K562 (cell line): ENCODE measurements at regions not wholly inside any gene's neighbourhood (a gene's known extent, or its start where the extent isn't known, plus 50 kb on each side); places are given as distances from the start of the nearest gene placed in this dataset.

Experiments
- ATAC-seq: fragments of 200-7000 bp; cut with Tn5 transposase; 3 replicates; pipeline ENCODE4 v1.9.1; 2020; ENCODE audit warnings: moderate library complexity
- BruUV-seq: library from RNA; stranded (reverse); fragments of 400-500 nt; replicated peaks from 2 replicates; lab custom pipeline; 2021; lab: Mats Ljungman, UMichigan
- CTCF ChIA-PET: fragments of 300-600 bp; formaldehyde crosslinking; extraction: SDS; loops from one replicate; lab custom pipeline; 2021; ENCODE audit warnings: low intra/inter-chr PET ratio; lab: Yijun Ruan, JAX
- POLR2A ChIA-PET: fragments of 300-600, 350-650 bp; sonication (Branson Sonifier 250); formaldehyde crosslinking; extraction: SDS; loops from one replicate; lab custom pipeline; 2021; ENCODE audit warnings: antibody characterized with exemption, inconsistent platforms; lab: Yijun Ruan, JAX
- DNase-seq, 4 experiments: peaks; one replicate each; pipeline versions ENCODE4 v3.0.0 to v3.0.0-alpha.2; 2011 to 2018; ENCODE audit warnings: low spot score in 3 of 4, mixed read lengths in 3 of 4; ENCODE audit errors: extremely low read depth in 1 of 4
- FAIRE-seq: peaks from 2 replicates; lab custom pipeline; 2011; peaks lifted over from hg19 to GRCh38; lab: Jason Lieb, UNC
- H2AFZ ChIP-seq: 2 replicates; pipeline ENCODE4 v1.6.0; 2011; ENCODE audit warnings: low read depth, low read length, control low read depth, inconsistent platforms
- H3K27ac ChIP-seq: fragments of 200-600 bp; 3 replicates; pipeline ENCODE4 v1.8.0; 2011; ENCODE audit warnings: low read depth, mild to moderate bottlenecking, control low read depth, inconsistent platforms, low read length, moderate library complexity, mixed read lengths; ENCODE audit errors: extremely low read depth
- H3K27me3 ChIP-seq, 2 experiments: fragments of 300-600 bp in 1 of 2; 2 replicates in 1 of 2; 3 replicates in 1 of 2; pipeline versions ENCODE4 v1.6.0 to v1.8.0; 2011; ENCODE audit warnings: inconsistent platforms in 2 of 2, low read length in 2 of 2, mild to moderate bottlenecking in 1 of 2, mixed read lengths in 1 of 2, moderate library complexity in 1 of 2; ENCODE audit not compliant: control insufficient read depth in 2 of 2, insufficient read depth in 2 of 2
- H3K36me3 ChIP-seq: fragments of 300-600 bp; 3 replicates; pipeline ENCODE4 v1.8.0; 2011; ENCODE audit warnings: mild to moderate bottlenecking, low read length, inconsistent platforms; ENCODE audit not compliant: control insufficient read depth, insufficient read depth
- H3K4me1 ChIP-seq, 2 experiments: fragments of 200-600 bp in 1 of 2; replicated peaks in 1 of 2; 2 replicates in 1 of 2; 3 replicates in 1 of 2; pipeline versions ENCODE4 v1.5.1 to v1.8.0; 2011; ENCODE audit warnings: inconsistent platforms in 2 of 2, low read length in 2 of 2, mild to moderate bottlenecking in 1 of 2, mixed read lengths in 1 of 2, moderate library complexity in 1 of 2; ENCODE audit not compliant: control insufficient read depth in 2 of 2, insufficient read depth in 2 of 2
- H3K4me2 ChIP-seq: 2 replicates; pipeline ENCODE4 v1.6.1; 2011; ENCODE audit warnings: low read length, control low read depth, inconsistent platforms, mixed read lengths; ENCODE audit not compliant: insufficient read depth
- H3K4me3 ChIP-seq: fragments of 200-600 bp; sonication (generic), shearing (Covaris generic); 2 replicates; pipeline ENCODE4 v1.5.1; 2016; ENCODE audit warnings: control low read depth, inconsistent platforms
- H3K79me2 ChIP-seq: fragments of 200-600 bp; 3 replicates; pipeline ENCODE4 v1.8.0; 2011; ENCODE audit warnings: low read length, inconsistent platforms; ENCODE audit not compliant: control insufficient read depth, insufficient read depth
- H3K9ac ChIP-seq, 2 experiments: 2 replicates each; pipeline versions ENCODE4 v1.6.0 to v1.6.1; 2011; ENCODE audit warnings: low read depth in 2 of 2, low read length in 2 of 2, control low read depth in 1 of 2, inconsistent platforms in 1 of 2, mild to moderate bottlenecking in 1 of 2, mixed read lengths in 1 of 2; ENCODE audit not compliant: insufficient read depth in 1 of 2
- H3K9me1 ChIP-seq: one replicate; pipeline ENCODE4 v1.6.0; 2011; ENCODE audit warnings: inconsistent platforms, mild to moderate bottlenecking, low read length, moderate library complexity; ENCODE audit not compliant: control insufficient read depth, insufficient read depth
- H3K9me3 ChIP-seq: replicated peaks from 2 replicates; pipeline ENCODE4 v1.5.1; 2011; ENCODE audit warnings: low read depth, low read length, inconsistent platforms; ENCODE audit not compliant: control insufficient read depth, insufficient read depth
- H4K20me1 ChIP-seq: replicated peaks from 2 replicates; pipeline ENCODE4 v1.6.1; 2011; ENCODE audit warnings: low read length, inconsistent platforms, mixed read lengths; ENCODE audit not compliant: control insufficient read depth, insufficient read depth
- E4F1 ChIP-seq: fragments of 250-450 bp; sonication (Bioruptor Pico); IDR thresholded peaks from 2 replicates; pipeline ENCODE4 v1.5.0; 2021; ENCODE audit warnings: mild to moderate bottlenecking, borderline replicate concordance
- SMAD3 ChIP-seq: fragments of 450-650 bp; formaldehyde crosslinking; conservative IDR thresholded peaks from 2 replicates; pipeline ENCODE4 v1.4.0; 2020; ENCODE audit warnings: mild to moderate bottlenecking
- SOX6 ChIP-seq: fragments of 450-650 bp; IDR thresholded peaks from 2 replicates; pipeline ENCODE4 v1.6.1; 2014; ENCODE audit warnings: mild to moderate bottlenecking
- ZNF584 ChIP-seq: fragments of 200-800 bp; sonication (Bioruptor generic); IDR thresholded peaks from 2 replicates; pipeline ENCODE4 v1.6.1; 2016; ENCODE audit warnings: low read depth, mild to moderate bottlenecking, missing genetic modification characterization, missing compliant biosample characterization
- WGBS: fragments of 100-300 bp; shearing (Covaris generic); methylation state at CpG from one replicate; pipeline ENCODE4 v1.1.6; 2016; ENCODE audit warnings: low coverage, mixed read lengths; ENCODE audit not compliant: insufficient coverage; ENCODE audit errors: missing lambda C conversion rate; 5-methylcytosine and 5-hydroxymethylcytosine counted together
- in situ Hi-C: fragments of 300-500 bp; cut with MboI; formaldehyde crosslinking; loops from 4 replicates; pipeline ENCODE4 v1.15.0; 2018; ENCODE audit warnings: inconsistent platforms, mixed read lengths
- intact Hi-C: fragments of 100-400 bp; cut with micrococcal nuclease; formaldehyde crosslinking; loops from 2 replicates; pipeline ENCODE4 v1.14.2; 2022
- TF ChIP-seq, protein P1 (sequence below): sonication (generic); formaldehyde crosslinking; IDR thresholded peaks from 2 replicates; pipeline ENCODE4 v1.8.1; 2023; ENCODE audit warnings: missing genetic modification reagents, mild to moderate bottlenecking, borderline replicate concordance

DNA sequence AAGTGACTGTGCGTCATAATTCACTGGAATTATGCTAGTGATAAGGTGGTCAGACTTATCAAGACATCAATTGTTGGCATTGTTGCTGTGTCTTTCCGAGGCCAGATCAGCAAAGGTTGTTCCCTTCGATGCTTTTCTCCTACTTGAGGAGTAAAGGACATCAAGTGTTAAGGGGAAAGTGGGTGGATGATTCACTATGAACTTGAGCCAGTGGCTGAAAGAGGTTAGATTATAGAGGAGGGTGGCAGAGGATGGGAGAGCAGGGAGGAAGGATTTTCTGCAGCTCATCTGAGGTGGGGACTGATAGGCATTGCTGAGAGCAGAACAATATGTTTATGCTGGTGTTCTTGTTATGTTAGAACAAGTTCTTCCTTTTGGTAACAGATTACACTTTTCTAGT is 131.4 kb upstream of the AGR3 start:
- no peaks in the 10 kb centered on the region for H3K79me2 ChIP-seq
- H3K27ac ChIP-seq = no peak overlapping the region
- ATAC-seq (no peak), FAIRE-seq (no peak), DNase-seq (no peak)
- no peaks in the 10 kb centered on the region for H3K27me3 ChIP-seq
- intact Hi-C loops = no loop called here
- H3K4me3 ChIP-seq = no peak overlapping the region
- H3K36me3 ChIP-seq = no peaks in the 10 kb centered on the region
- H2AFZ ChIP-seq = no peak overlapping the region
- H3K9ac ChIP-seq = no peak overlapping the region
- H3K4me2 ChIP-seq = no peak overlapping the region
- WGBS = 2% methylated on average over 3 of the region's 3 CpGs
- H3K9me1 ChIP-seq = no peaks in the 10 kb centered on the region
- no peaks in the 10 kb centered on the region for H4K20me1 ChIP-seq
- H3K4me1 ChIP-seq = no peaks in the 10 kb centered on the region
- H3K9me3 ChIP-seq = no peaks in the 10 kb centered on the region
- in situ Hi-C loops = no loop called here
- TF ChIP-seq SMAD3 (CRISPR knock-in tag) (no peak), ZNF584 (no peak), E4F1 (no peak), SOX6 (no peak)
- TF ChIP-seq, protein P1, sequence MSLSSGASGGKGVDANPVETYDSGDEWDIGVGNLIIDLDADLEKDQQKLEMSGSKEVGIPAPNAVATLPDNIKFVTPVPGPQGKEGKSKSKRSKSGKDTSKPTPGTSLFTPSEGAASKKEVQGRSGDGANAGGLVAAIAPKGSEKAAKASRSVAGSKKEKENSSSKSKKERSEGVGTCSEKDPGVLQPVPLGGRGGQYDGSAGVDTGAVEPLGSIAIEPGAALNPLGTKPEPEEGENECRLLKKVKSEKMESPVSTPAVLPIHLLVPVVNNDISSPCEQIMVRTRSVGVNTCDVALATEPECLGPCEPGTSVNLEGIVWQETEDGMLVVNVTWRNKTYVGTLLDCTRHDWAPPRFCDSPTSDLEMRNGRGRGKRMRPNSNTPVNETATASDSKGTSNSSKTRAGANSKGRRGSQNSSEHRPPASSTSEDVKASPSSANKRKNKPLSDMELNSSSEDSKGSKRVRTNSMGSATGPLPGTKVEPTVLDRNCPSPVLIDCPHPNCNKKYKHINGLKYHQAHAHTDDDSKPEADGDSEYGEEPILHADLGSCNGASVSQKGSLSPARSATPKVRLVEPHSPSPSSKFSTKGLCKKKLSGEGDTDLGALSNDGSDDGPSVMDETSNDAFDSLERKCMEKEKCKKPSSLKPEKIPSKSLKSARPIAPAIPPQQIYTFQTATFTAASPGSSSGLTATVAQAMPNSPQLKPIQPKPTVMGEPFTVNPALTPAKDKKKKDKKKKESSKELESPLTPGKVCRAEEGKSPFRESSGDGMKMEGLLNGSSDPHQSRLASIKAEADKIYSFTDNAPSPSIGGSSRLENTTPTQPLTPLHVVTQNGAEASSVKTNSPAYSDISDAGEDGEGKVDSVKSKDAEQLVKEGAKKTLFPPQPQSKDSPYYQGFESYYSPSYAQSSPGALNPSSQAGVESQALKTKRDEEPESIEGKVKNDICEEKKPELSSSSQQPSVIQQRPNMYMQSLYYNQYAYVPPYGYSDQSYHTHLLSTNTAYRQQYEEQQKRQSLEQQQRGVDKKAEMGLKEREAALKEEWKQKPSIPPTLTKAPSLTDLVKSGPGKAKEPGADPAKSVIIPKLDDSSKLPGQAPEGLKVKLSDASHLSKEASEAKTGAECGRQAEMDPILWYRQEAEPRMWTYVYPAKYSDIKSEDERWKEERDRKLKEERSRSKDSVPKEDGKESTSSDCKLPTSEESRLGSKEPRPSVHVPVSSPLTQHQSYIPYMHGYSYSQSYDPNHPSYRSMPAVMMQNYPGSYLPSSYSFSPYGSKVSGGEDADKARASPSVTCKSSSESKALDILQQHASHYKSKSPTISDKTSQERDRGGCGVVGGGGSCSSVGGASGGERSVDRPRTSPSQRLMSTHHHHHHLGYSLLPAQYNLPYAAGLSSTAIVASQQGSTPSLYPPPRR = no peak
- BruUV-seq = no TSS peak
- ChIA-PET CTCF (no interaction called here), POLR2A (no interaction called here)
